ENCODE measurements at regions not wholly inside any gene's neighbourhood (a gene's known extent, or its start where the extent isn't known, plus 50 kb on each side); places are given as distances from the start of the nearest gene placed in this dataset.
"Not testable (repeated sequence)": the region's sequence is repeated elsewhere in the genome, so short reads cannot be mapped to it uniquely, and the experiment has no call there.

GRCh38 chrX:122586831-122587230, 597.2 kb upstream of the GRIA3 start:
- DNase-seq, result no peak

DNA sequence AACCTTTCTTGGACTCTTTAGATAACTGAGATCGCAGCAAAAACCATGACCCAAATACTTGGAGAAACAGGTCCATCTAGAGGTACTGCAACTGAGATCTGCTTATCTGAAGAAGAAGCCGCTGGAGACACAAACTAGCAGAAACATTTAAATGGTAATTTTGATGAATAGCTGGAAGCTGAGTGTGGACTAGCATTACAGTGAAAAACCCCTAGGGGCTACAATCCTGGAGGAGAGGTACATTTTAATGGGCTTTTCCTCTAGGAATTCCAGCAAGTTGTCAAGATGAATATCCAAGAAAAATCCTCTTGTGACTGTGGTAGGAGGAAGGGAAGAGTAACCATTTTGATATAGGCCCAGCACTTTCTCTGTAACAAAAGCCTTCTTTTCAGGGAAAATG, 592.5 kb upstream of the GRIA3 start:
- DNase-seq, result no peak

- no peak for DNase-seq
These were observed 587.1 kb upstream of the GRIA3 start for GRCh38 chrX:122596998-122597397.

DNA sequence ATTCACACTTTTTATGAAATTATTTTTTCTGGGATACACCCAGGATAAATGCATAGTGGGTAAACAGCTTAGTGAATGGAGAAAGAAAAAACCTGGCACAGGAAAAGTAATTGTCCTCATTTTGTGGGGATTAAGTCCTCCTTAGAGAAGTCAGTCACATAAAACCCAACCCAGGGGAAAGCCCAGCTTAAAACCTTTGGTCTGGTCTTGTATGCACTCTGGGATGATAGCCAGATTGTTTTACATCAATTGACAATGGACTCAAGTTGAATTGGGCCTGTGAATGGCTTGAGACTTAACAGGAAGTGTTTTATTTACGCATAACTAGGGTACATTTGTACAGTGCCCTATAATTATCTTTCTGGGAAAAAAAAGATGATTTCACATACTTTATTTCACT, 561.3 kb upstream of the GRIA3 start:
- no peak for DNase-seq

- DNase-seq, result no peak
These were observed 558.8 kb upstream of the GRIA3 start for GRCh38 chrX:122625239-122625638.

GRCh38 chrX:122625821-122626220, 558.3 kb upstream of the GRIA3 start:
- DNase-seq, result no peak

GRCh38 chrX:122626871-122627270, 557.2 kb upstream of the GRIA3 start:
- DNase-seq, result no peak

- DNase-seq, result no peak
These were observed 542.9 kb upstream of the GRIA3 start for GRCh38 chrX:122641136-122641535.

DNA sequence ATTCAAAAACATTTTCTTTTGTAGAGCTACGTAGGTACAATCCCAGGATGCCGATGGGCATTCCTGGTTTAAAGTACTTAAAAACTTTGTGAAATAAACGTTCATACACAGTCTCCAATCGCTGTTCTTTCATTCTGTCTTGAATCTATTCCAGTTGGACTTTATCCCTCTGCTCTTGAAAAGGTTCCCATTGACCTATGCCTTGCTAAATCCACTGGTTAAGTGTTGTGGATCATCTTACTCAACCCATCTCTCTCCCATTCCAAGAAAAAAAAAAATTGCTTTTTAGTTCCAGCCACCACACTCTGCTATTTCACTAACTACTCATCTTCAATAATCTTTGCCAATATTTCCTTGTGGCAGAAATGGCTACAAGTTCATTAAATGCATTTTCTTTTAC, 542.3 kb upstream of the GRIA3 start:
- DNase-seq, result no peak

DNA sequence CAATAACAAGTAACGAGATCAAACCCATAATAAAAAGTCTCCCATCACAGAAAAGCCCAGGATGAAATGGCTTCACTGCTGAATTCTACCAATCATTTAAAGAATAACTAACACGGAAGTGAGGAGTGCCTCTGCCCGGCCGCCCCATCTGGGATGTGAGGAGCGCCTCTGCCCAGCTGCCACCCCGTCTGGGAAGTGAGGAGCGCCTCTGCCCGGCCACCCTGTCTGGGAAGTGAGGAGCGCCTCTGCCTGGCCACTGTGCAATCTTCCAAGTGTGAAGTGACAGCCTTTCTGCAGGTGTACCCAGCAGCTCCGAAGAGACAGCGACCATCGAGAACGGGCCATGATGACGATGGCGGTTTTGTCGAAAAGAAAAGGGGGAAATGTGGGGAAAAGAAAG, 528.8 kb upstream of the GRIA3 start:
- not testable (repeated sequence) for DNase-seq

DNA sequence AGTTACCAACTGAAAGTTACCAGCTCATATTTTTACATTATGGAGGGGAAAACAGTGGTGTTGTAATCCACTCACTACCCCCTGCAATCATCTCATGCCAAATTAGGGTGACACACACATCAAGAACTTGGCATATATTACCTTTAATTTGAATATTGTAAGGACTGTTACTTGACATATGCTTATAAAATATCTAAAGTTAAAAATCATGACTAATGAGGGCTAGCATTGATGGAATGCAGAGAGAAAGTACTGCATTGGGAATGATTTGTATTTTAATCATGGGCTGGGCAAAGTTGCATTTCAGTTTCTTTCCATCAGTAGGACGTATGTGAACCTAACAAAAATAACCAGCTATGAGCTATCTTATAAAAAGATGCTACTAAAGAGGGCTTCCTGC, 517.5 kb upstream of the GRIA3 start:
- no peak for DNase-seq

DNA sequence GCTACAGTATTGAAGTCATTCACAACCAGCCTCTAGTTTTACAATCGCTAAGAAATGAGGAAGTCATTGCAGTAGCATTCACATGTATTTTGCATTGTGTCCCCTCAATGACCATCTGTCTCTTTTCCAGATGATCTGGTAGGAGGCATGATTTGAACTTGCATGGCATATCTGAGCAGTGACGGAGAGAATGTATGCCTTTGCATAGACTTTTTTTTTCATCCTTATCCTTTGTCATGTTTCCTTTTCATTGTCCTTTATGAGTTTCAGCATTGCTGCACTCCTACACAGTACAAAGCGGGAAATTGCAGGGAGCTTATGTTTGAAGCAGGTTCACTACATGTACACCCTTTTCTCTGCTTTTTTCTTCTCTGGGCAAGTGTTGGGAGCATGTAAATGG, 516.4 kb upstream of the GRIA3 start:
- DNase-seq, result no peak

GRCh38 chrX:122703762-122704161, 480.3 kb upstream of the GRIA3 start:
- no peak for DNase-seq

DNA sequence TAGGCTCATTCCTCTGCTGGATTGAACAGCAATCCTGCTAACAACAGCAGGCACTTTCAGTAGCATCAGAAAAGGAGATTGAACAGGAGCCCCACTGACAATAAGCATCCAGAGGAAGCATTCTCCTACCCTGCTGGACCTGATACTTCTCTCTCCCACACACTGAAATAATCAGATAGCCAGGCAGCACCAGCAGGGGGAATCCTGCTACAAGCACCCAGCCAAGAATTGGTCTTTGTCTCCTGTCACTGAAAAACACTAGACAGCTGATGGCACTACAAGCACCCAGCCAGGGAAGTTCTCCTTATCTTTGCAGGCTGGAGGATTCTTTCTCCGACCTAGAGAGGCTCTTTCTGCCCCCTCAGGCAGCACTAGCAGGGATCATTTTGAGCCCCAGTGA, 444.3 kb upstream of the GRIA3 start:
- no peak for DNase-seq

- no peak for DNase-seq
These were observed 413.5 kb upstream of the GRIA3 start for GRCh38 chrX:122770581-122770980.

DNA sequence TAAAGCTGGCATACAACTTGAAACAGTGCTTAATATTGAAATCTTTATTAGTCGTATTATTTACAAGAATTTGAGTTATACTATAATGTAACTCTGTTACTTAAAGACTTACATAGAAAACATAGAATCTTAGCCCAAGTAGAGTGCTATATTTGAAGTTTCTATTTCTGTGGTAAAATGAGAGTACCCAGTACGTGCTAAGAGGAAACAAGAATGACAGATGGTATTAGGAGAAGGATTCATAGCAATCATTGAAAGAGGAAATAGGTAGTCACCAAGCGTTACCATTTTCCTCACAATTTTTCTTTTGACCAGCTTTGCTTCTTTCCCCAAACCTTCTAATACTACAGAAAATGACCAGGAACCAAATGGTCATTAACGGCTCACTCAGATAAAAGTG, 412.1 kb upstream of the GRIA3 start:
- DNase-seq, result no peak

DNA sequence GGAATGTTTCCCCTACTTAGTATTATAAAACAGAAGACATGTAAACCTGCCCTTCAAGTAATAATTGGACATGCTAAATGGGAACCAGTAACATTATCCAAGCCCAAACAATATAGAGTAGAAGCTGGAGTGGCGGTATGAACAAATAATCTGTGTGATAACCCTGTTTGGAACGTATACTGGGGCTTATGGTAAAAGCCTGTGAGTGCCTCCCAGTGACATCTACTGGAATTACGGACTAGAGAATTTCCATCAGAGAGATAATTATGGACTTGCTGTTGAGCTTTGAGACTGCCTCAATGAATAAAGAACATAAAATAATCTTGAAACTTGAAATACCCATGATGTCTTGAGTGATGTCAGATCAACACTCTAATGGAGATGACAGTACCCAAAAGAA, 406.3 kb upstream of the GRIA3 start:
- no peak for DNase-seq

DNA sequence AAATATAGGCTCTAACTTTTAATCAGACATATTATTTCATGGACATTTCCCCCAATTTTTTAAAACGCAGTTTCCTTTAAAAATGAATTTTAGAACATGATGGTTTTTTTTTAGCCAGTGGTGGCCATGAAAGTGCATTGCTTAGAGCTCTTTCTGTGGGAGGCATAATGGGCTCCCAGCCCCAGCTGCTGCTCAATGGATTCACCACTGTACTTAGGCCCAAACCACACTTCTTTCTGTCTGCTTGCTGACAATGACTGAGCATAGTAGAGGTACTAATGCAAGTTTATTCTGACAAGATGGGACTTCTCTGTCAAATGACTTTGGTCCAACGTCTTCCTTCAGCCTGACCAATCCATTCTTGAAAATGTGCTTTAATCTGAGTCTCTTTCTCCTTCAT, 400.2 kb upstream of the GRIA3 start:
- no peak for DNase-seq

GRCh38 chrX:122787231-122787630, 396.8 kb upstream of the GRIA3 start:
- DNase-seq, result no peak

- no peak for DNase-seq
These were observed 395.9 kb upstream of the GRIA3 start for GRCh38 chrX:122788216-122788615.

DNA sequence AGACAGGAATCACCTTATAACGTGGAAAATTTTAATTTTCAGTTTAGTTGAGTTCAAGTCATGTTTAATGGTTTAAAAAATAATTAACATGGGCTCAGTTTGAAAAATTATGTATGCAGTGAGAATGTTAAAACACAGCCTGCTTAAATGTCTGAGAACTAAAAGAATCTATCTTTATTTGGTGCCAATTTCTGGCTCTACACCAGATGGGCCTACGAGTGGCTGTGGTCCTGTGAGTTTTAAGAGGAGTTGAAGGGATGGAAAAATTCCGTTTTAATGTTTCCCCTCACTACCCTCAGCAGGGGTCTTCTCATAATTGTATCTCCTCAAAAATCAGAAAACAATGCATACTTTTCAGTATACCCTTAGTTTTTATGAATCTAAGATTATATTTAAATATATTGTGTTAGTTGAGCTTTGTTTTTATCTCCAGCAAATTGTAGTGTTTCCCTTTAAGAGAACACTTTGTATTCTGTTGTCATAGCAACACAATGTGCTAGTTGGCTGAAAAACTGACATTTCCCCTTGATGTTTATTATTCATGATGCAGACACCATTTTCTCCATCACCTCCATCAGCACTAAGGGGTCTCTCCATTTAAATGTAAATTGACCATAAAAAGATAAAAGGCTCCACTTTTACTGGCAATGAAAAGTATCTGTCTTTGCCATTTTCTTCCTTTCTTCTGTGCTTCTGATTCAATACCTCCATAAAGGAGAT, 393.5 kb upstream of the GRIA3 start:
- no peak for DNase-seq

DNA sequence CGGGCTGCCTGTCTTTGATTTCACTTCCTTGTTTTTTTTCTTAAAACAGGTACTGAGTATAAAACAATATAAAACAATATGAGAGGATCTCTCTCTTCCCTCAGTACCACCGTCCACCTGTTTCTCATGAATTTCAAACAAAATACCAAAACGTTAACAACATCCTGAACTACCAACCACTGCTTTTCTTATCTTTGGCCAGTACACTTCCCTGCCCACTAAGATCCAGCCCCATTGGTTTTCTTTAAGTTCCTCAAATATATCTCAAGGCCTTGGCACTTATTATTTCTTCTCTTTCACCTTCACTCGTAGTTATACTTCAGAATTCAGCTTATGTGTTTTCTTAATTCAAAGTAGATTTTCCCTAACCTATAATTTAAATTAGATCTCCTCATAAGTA, 370.2 kb upstream of the GRIA3 start:
- DNase-seq, result no peak

DNA sequence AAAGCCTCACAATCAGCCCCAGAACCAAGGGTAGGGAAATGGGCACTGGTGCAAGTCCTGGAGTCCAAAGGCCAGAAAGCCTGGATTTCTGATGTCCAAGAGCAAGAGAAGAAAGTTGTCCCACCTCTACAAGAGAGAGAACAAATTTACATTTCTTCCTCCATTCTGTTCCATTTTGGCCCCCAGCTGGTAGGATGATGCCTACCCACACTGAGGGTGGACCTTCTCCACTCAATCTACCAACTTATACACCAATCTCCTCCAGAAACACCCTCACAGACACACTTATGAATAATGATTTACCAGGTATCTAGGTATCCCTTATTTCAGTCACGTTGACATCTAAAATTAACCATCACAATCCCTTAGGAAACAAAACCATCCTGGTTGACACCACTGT, 367.8 kb upstream of the GRIA3 start:
- peak in 1 of 5 donors; percentile 0 for DNase-seq

- no peak for DNase-seq
These were observed 366.6 kb upstream of the GRIA3 start for GRCh38 chrX:122817321-122817955.

GRCh38 chrX:122818068-122818467, 366.0 kb upstream of the GRIA3 start:
- DNase-seq, result no peak
